Adrenal gland (tissue), 5 donors: ENCODE measurements at regions not wholly inside any gene's neighbourhood (a gene's known extent, or its start where the extent isn't known, plus 50 kb on each side); places are given as distances from the start of the nearest gene placed in this dataset.

Experiments used
- POLR2A ChIP-seq, 2 donors: fragments of 450-650 bp; IDR thresholded peaks; one replicate each; pipeline ENCODE4 v1.6.1; 2017; ENCODE audit warnings: antibody characterized with exemption in 2 of 2, mild to moderate bottlenecking in 2 of 2, moderate library complexity in 1 of 2
- TF ChIP-seq, protein P1 (sequence below), 6 experiments: fragments of 450-650 bp in 4 of 6; fragments of 200-600 bp in 2 of 6; sonication (generic) in 1 of 6; IDR thresholded peaks; 1 replicate in 5 of 6; 2 replicates in 1 of 6; pipeline versions ENCODE4 v1.5.1 to v1.8.0; 2016 to 2021; ENCODE audit warnings: antibody characterized with exemption in 6 of 6, mild to moderate bottlenecking in 2 of 6, moderate library complexity in 1 of 6
- donor health status: DM: no; HTN: no; CAD: no.

DNA sequence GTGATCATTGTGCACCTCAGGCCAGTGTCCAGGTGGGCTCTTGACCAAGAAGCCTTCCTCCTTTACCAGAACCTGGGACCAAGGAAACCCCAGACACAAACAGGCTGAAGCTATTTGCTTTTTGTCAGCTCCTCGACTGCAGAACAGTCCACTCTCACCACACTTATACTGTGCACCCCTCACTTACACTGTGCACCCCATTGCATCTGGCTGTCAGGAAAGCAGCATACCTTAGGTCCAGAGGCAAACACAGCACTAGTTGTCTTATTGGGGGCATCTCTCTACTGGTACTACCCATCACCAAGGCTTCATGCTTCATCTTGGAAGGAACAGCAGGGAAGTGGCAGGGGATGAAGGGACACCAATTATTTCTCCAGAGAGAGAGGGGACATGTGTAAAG, 198.1 kb downstream of the CXCL12 start:
- TF ChIP-seq, protein P1, sequence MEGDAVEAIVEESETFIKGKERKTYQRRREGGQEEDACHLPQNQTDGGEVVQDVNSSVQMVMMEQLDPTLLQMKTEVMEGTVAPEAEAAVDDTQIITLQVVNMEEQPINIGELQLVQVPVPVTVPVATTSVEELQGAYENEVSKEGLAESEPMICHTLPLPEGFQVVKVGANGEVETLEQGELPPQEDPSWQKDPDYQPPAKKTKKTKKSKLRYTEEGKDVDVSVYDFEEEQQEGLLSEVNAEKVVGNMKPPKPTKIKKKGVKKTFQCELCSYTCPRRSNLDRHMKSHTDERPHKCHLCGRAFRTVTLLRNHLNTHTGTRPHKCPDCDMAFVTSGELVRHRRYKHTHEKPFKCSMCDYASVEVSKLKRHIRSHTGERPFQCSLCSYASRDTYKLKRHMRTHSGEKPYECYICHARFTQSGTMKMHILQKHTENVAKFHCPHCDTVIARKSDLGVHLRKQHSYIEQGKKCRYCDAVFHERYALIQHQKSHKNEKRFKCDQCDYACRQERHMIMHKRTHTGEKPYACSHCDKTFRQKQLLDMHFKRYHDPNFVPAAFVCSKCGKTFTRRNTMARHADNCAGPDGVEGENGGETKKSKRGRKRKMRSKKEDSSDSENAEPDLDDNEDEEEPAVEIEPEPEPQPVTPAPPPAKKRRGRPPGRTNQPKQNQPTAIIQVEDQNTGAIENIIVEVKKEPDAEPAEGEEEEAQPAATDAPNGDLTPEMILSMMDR (IDR thresholded peaks at IDR 0.05) = no peak
- TF ChIP-seq POLR2A (IDR thresholded peaks at IDR 0.05) = no peak
